Osteoblast (primary cell): ENCODE measurements at regions not wholly inside any gene's neighbourhood (a gene's known extent, or its start where the extent isn't known, plus 50 kb on each side); places are given as distances from the start of the nearest gene placed in this dataset.

ENCODE experiments used
- DNase-seq: peaks from one replicate; pipeline ENCODE4 v3.0.0; 2011; ENCODE audit warnings: low spot score, mixed read lengths; ENCODE audit not compliant: insufficient read length; ENCODE audit errors: missing footprints
- H2AFZ ChIP-seq: 2 replicates; pipeline ENCODE4 v1.6.0; 2011; ENCODE audit warnings: mild to moderate bottlenecking, low read length
- H3K27ac ChIP-seq: 2 replicates; pipeline ENCODE4 v1.5.1; 2011; ENCODE audit warnings: mild to moderate bottlenecking, low read depth, low read length, moderate library complexity
- H3K27me3 ChIP-seq: 2 replicates; pipeline ENCODE4 v1.6.0; 2012; ENCODE audit warnings: mild to moderate bottlenecking, control low read depth, inconsistent platforms, low read length, moderate library complexity; ENCODE audit not compliant: insufficient read depth
- H3K36me3 ChIP-seq: 2 replicates; pipeline ENCODE4 v1.5.1; 2011; ENCODE audit warnings: mild to moderate bottlenecking, low read length, control low read depth, moderate library complexity; ENCODE audit not compliant: insufficient read depth
- H3K4me1 ChIP-seq: 2 replicates; pipeline ENCODE4 v1.5.1; 2011; ENCODE audit warnings: mild to moderate bottlenecking, low read length, control low read depth, moderate library complexity; ENCODE audit not compliant: insufficient read depth
- H3K4me2 ChIP-seq: 2 replicates; pipeline ENCODE4 v1.6.0; 2011; ENCODE audit warnings: mild to moderate bottlenecking, low read length; ENCODE audit not compliant: insufficient read depth
- H3K4me3 ChIP-seq: fragments of 200-600 bp; sonication (generic); 3 replicates; pipeline ENCODE4 v1.5.1; 2012; ENCODE audit warnings: mild to moderate bottlenecking, low read length, inconsistent platforms; ENCODE audit not compliant: insufficient read depth
- H3K79me2 ChIP-seq: 2 replicates; pipeline ENCODE4 v1.6.0; 2012; ENCODE audit warnings: mild to moderate bottlenecking, low read length, control low read depth, inconsistent platforms; ENCODE audit not compliant: insufficient read depth
- H3K9me3 ChIP-seq: 2 replicates; pipeline ENCODE4 v1.5.1; 2011; ENCODE audit warnings: low read depth, low read length, control low read depth
- H4K20me1 ChIP-seq: 2 replicates; pipeline ENCODE4 v1.6.0; 2012; ENCODE audit warnings: mild to moderate bottlenecking, low read length, control low read depth; ENCODE audit not compliant: insufficient read depth
- TF ChIP-seq, protein P1 (sequence below): IDR thresholded peaks from 2 replicates; pipeline ENCODE4 v1.5.1; 2011; ENCODE audit warnings: mild to moderate bottlenecking, low read depth, low read length, moderate library complexity; ENCODE audit errors: extremely low read depth

GRCh38 chr6:119717942-119718341 lies 368.4 kb upstream of the MAN1A1 start:
- H3K36me3 ChIP-seq, result no peaks in the 10 kb centered on the region
- no peak overlapping the region for H3K4me3 ChIP-seq
- no peak overlapping the region for H2AFZ ChIP-seq
- H3K27ac ChIP-seq, result no peak overlapping the region
- H3K4me2 ChIP-seq, result no peak overlapping the region
- no peaks in the 10 kb centered on the region for H3K4me1 ChIP-seq
- H3K9me3 ChIP-seq, result no peaks in the 10 kb centered on the region
- no peak for DNase-seq
- H3K27me3 ChIP-seq, result no peaks in the 10 kb centered on the region
- TF ChIP-seq, protein P1, sequence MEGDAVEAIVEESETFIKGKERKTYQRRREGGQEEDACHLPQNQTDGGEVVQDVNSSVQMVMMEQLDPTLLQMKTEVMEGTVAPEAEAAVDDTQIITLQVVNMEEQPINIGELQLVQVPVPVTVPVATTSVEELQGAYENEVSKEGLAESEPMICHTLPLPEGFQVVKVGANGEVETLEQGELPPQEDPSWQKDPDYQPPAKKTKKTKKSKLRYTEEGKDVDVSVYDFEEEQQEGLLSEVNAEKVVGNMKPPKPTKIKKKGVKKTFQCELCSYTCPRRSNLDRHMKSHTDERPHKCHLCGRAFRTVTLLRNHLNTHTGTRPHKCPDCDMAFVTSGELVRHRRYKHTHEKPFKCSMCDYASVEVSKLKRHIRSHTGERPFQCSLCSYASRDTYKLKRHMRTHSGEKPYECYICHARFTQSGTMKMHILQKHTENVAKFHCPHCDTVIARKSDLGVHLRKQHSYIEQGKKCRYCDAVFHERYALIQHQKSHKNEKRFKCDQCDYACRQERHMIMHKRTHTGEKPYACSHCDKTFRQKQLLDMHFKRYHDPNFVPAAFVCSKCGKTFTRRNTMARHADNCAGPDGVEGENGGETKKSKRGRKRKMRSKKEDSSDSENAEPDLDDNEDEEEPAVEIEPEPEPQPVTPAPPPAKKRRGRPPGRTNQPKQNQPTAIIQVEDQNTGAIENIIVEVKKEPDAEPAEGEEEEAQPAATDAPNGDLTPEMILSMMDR, result no peak
- H4K20me1 ChIP-seq, result no peaks in the 10 kb centered on the region
- no peaks in the 10 kb centered on the region for H3K79me2 ChIP-seq

- no peak overlapping the region for H2AFZ ChIP-seq
- no peaks in the 10 kb centered on the region for H3K27me3 ChIP-seq
- no peak overlapping the region for H3K27ac ChIP-seq
- no peaks in the 10 kb centered on the region for H4K20me1 ChIP-seq
- DNase-seq, result no peak
- H3K79me2 ChIP-seq, result no peaks in the 10 kb centered on the region
- no peaks in the 10 kb centered on the region for H3K9me3 ChIP-seq
- no peaks in the 10 kb centered on the region for H3K4me1 ChIP-seq
- TF ChIP-seq, protein P1, result no peak
- H3K4me2 ChIP-seq, result no peak overlapping the region
- no peak overlapping the region for H3K4me3 ChIP-seq
- H3K36me3 ChIP-seq, result no peaks in the 10 kb centered on the region
These were observed 367.2 kb upstream of the MAN1A1 start for GRCh38 chr6:119716668-119717270.

GRCh38 chr6:119713903-119714302 lies 364.3 kb upstream of the MAN1A1 start:
- no peak overlapping the region for H3K4me2 ChIP-seq
- no peaks in the 10 kb centered on the region for H3K36me3 ChIP-seq
- H3K4me1 ChIP-seq, result no peaks in the 10 kb centered on the region
- H4K20me1 ChIP-seq, result no peaks in the 10 kb centered on the region
- H3K27me3 ChIP-seq, result no peaks in the 10 kb centered on the region
- no peak overlapping the region for H3K4me3 ChIP-seq
- DNase-seq, result no peak
- no peaks in the 10 kb centered on the region for H3K79me2 ChIP-seq
- H3K9me3 ChIP-seq, result no peaks in the 10 kb centered on the region
- no peak overlapping the region for H2AFZ ChIP-seq
- TF ChIP-seq, protein P1, result no peak
- H3K27ac ChIP-seq, result no peak overlapping the region

DNA sequence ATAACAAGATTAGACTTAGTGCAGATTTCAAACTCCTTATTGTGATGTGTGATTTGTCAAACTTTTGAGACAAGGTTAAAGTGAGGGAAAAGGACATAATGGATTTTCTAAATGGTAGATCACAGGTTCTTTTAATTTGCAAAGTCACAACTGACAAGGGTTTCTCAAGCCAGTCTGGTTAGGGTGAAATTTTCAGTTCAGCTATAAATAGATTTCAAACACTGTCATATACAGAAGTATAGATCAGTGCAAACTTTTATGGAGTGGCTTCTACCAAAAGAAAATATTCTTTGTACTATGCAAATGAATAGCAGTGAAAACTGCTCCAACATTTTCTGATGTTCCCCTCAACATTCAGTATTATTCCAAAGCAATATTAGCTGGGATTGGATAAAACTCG lies 337.1 kb upstream of the MAN1A1 start:
- no peaks in the 10 kb centered on the region for H3K79me2 ChIP-seq
- no peaks in the 10 kb centered on the region for H3K27me3 ChIP-seq
- H3K4me1 ChIP-seq, result no peaks in the 10 kb centered on the region
- H3K36me3 ChIP-seq, result no peaks in the 10 kb centered on the region
- H3K27ac ChIP-seq, result no peak overlapping the region
- no peak overlapping the region for H3K4me2 ChIP-seq
- H4K20me1 ChIP-seq, result no peaks in the 10 kb centered on the region
- H3K9me3 ChIP-seq, result no peaks in the 10 kb centered on the region
- no peak overlapping the region for H2AFZ ChIP-seq
- DNase-seq, result no peak
- TF ChIP-seq, protein P1, result no peak
- H3K4me3 ChIP-seq, result no peak overlapping the region
